ENCODE measurements at regions not wholly inside any gene's neighbourhood (a gene's known extent, or its start where the extent isn't known, plus 50 kb on each side); places are given as distances from the start of the nearest gene placed in this dataset.

GRCh38 chr2:153812632-153813031 is 59.1 kb upstream of the GALNT13 start:
- no peak overlapping the region for H3K23ac ChIP-seq (ENCODE audit: insufficient read length)
- H2AFZ ChIP-seq (ENCODE audit: low read length) = no peak overlapping the region
- no peak overlapping the region for H3K4ac ChIP-seq (replicated peaks; ENCODE audit: insufficient read length, low read depth, low read length)
- FAIRE-seq = no peak
- H3K27ac ChIP-seq (ENCODE audit: low read depth, low read length) = no peak overlapping the region
- no peaks in the 10 kb centered on the region for H3K79me2 ChIP-seq (ENCODE audit: control insufficient read depth in 1 of 2, insufficient read depth in 2 of 2, low read length in 2 of 2)
- H2BK120ac ChIP-seq (replicated peaks; ENCODE audit: low read depth, low read length) = no peak overlapping the region
- H3K9ac ChIP-seq (replicated peaks in 1 of 4; ENCODE audit: extremely low read depth in 1 of 4, low read depth in 3 of 4, low read length in 3 of 4) = no peak overlapping the region
- H3K4me3 ChIP-seq (ENCODE audit: extremely low read depth in 1 of 4, insufficient read depth in 2 of 4, low read depth in 3 of 4, low read length in 4 of 4) = no peak overlapping the region
- no peak overlapping the region for H3K18ac ChIP-seq (ENCODE audit: extremely low read depth, low read length)
- H2BK20ac ChIP-seq (ENCODE audit: low read length) = no peak overlapping the region
- H2BK12ac ChIP-seq (ENCODE audit: low read depth, low read length) = no peak overlapping the region
- H3K4me2 ChIP-seq (ENCODE audit: insufficient read depth in 1 of 2, low read depth in 2 of 2, low read length in 2 of 2) = no peak overlapping the region
- no peak overlapping the region for H4K8ac ChIP-seq (ENCODE audit: extremely low read depth, insufficient read depth, low read length)
- H3K23me2 ChIP-seq (ENCODE audit: low read depth, low read length) = no peaks in the 10 kb centered on the region
- no peaks in the 10 kb centered on the region for H3K36me3 ChIP-seq (ENCODE audit: control insufficient read depth in 2 of 4, insufficient read depth in 4 of 4, low read length in 3 of 4)
- H3K4me1 ChIP-seq (replicated peaks in 1 of 4; ENCODE audit: control insufficient read depth in 3 of 4, insufficient read depth in 4 of 4, low read length in 3 of 4) = peaks cover 0 to 4% (median 1%) of the 10 kb centered on the region in 4 experiments; a peak in 1 of 7 replicates
- H3K56ac ChIP-seq (replicated peaks; ENCODE audit: insufficient read length, low read depth, low read length) = no peak overlapping the region
- no peak overlapping the region for H2BK5ac ChIP-seq (ENCODE audit: low read depth, low read length)
- no peaks in the 10 kb centered on the region for H3K79me1 ChIP-seq (ENCODE audit: low read depth, low read length)
- DNase-seq (ENCODE audit: low read depth in 1 of 2, low spot score in 2 of 2) = no peak
- no peaks in the 10 kb centered on the region for H3K9me3 ChIP-seq (ENCODE audit: insufficient read depth in 2 of 2, low read depth in 1 of 2, low read length in 1 of 2)
- no peak overlapping the region for H4K5ac ChIP-seq (ENCODE audit: insufficient read length, low read depth, low read length)
- H4K20me1 ChIP-seq (replicated peaks in 1 of 2; ENCODE audit: control insufficient read depth in 1 of 2, insufficient read depth in 2 of 2, low read length in 2 of 2) = no peaks in the 10 kb centered on the region
- no peak overlapping the region for H4K91ac ChIP-seq (replicated peaks; ENCODE audit: insufficient read length, low read length)
- ChIA-PET POLR2A (ENCODE audit: partially characterized antibody) (no interaction called here), CTCF (ENCODE audit: partially characterized antibody) (interaction anchor here (0.6 to 1.9 kb wide), 2 partner anchors 42 to 161 kb away, joined by 3 to 5 read pairs; no protein-coding TSS in a partner anchor)
- no peak overlapping the region for H2AK5ac ChIP-seq (ENCODE audit: low read depth, low read length)
- H3K14ac ChIP-seq (ENCODE audit: insufficient read length) = no peak overlapping the region
- 65% methylated on average over 1 of the region's 1 CpG; no CpG with 5 or more reads in 1 of the 2 experiments for WGBS, 2 experiments (ENCODE audit: extremely low coverage in 1 of 2, insufficient coverage in 1 of 2, insufficient read length in 1 of 2, insufficient replicate concordance in 2 of 2, low coverage in 1 of 2, low lambda C conversion rate in 2 of 2, missing lambda C conversion rate in 1 of 2)
- H3K27me3 ChIP-seq (replicated peaks in 1 of 4; ENCODE audit: control insufficient read depth in 3 of 4, extremely low read depth in 1 of 4, insufficient read depth in 3 of 4, low read length in 3 of 4) = no peaks in the 10 kb centered on the region
- H2BK15ac ChIP-seq (ENCODE audit: low read length) = no peak overlapping the region
- no peak for TF ChIP-seq ATF2 (IDR thresholded peaks at IDR 0.05; ENCODE audit: low read length)
- TF ChIP-seq FOSL1 (IDR thresholded peaks at IDR 0.05; ENCODE audit: insufficient read depth, low read depth, low read length) = no peak
- no peak for TF ChIP-seq TAF7 (optimal IDR thresholded peaks at IDR 0.05; ENCODE audit: borderline replicate concordance, low read depth, low read length)
- TF ChIP-seq GABPA (IDR thresholded peaks at IDR 0.05; ENCODE audit: borderline replicate concordance, insufficient read depth, low read length) = no peak
- no peak for TF ChIP-seq EZH2 (IDR thresholded peaks at IDR 0.05; ENCODE audit: low read depth, low read length, severe bottlenecking)
- TF ChIP-seq POU5F1 (IDR thresholded peaks at IDR 0.05; ENCODE audit: low read depth, low read length) = no peak
